Neural cell (in vitro differentiated cells): ENCODE measurements at regions not wholly inside any gene's neighbourhood (a gene's known extent, or its start where the extent isn't known, plus 50 kb on each side); places are given as distances from the start of the nearest gene placed in this dataset.

Experiments used
- EP300 ChIP-seq: fragments of 450-650 bp; conservative IDR thresholded peaks from 2 replicates; pipeline ENCODE4 v1.6.1; 2014; ENCODE audit warnings: antibody characterized with exemption, mild to moderate bottlenecking, moderate library complexity; ENCODE audit not compliant: poor library complexity, severe bottlenecking
- EZH2 ChIP-seq: fragments of 200-600, 300-800 bp; shearing (Covaris generic), sonication (generic); IDR thresholded peaks from 2 replicates; pipeline ENCODE4 v1.6.1; 2014; ENCODE audit warnings: antibody characterized with exemption, low read length, borderline replicate concordance, mild to moderate bottlenecking; ENCODE audit not compliant: insufficient read depth, poor library complexity, severe bottlenecking
- POLR2AphosphoS5 ChIP-seq: IDR thresholded peaks from 2 replicates; pipeline ENCODE4 v1.6.1; 2012
- TAF1 ChIP-seq: IDR thresholded peaks from 2 replicates; pipeline ENCODE4 v1.6.1; 2012; ENCODE audit warnings: low read depth
- TF ChIP-seq, protein P1 (sequence below): fragments of 450-650 bp; IDR thresholded peaks from 2 replicates; pipeline ENCODE4 v1.5.1; 2014; ENCODE audit warnings: antibody characterized with exemption, mild to moderate bottlenecking, moderate library complexity; ENCODE audit not compliant: poor library complexity, severe bottlenecking
- TF ChIP-seq, protein P2 (sequence below): IDR thresholded peaks from 2 replicates; pipeline ENCODE4 v1.6.1; 2012; ENCODE audit warnings: borderline replicate concordance

DNA sequence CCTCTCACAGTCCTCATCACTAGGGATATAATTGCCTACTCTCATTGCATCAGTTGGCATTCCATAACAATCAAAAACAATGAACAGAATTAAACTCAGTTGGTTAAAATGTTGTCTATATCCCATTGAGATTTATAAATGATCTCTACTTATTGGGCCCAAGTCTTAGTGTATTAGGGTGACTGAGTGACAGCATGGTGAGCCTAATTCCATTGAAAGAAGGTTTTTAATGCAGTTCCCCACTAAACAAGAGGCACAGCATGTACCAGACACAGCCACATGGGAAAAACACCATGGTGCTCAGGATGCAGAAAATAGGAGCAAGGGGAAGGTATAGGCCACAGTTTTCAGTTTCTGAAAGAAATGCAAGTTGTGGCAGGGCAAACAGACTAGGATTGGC is 208.4 kb downstream of the RFC3 start:
- TF ChIP-seq TAF1 (no peak), EP300 (no peak), POLR2AphosphoS5 (no peak), EZH2 (no peak)
- TF ChIP-seq, protein P1, sequence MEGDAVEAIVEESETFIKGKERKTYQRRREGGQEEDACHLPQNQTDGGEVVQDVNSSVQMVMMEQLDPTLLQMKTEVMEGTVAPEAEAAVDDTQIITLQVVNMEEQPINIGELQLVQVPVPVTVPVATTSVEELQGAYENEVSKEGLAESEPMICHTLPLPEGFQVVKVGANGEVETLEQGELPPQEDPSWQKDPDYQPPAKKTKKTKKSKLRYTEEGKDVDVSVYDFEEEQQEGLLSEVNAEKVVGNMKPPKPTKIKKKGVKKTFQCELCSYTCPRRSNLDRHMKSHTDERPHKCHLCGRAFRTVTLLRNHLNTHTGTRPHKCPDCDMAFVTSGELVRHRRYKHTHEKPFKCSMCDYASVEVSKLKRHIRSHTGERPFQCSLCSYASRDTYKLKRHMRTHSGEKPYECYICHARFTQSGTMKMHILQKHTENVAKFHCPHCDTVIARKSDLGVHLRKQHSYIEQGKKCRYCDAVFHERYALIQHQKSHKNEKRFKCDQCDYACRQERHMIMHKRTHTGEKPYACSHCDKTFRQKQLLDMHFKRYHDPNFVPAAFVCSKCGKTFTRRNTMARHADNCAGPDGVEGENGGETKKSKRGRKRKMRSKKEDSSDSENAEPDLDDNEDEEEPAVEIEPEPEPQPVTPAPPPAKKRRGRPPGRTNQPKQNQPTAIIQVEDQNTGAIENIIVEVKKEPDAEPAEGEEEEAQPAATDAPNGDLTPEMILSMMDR, result no peak
- TF ChIP-seq, protein P2, sequence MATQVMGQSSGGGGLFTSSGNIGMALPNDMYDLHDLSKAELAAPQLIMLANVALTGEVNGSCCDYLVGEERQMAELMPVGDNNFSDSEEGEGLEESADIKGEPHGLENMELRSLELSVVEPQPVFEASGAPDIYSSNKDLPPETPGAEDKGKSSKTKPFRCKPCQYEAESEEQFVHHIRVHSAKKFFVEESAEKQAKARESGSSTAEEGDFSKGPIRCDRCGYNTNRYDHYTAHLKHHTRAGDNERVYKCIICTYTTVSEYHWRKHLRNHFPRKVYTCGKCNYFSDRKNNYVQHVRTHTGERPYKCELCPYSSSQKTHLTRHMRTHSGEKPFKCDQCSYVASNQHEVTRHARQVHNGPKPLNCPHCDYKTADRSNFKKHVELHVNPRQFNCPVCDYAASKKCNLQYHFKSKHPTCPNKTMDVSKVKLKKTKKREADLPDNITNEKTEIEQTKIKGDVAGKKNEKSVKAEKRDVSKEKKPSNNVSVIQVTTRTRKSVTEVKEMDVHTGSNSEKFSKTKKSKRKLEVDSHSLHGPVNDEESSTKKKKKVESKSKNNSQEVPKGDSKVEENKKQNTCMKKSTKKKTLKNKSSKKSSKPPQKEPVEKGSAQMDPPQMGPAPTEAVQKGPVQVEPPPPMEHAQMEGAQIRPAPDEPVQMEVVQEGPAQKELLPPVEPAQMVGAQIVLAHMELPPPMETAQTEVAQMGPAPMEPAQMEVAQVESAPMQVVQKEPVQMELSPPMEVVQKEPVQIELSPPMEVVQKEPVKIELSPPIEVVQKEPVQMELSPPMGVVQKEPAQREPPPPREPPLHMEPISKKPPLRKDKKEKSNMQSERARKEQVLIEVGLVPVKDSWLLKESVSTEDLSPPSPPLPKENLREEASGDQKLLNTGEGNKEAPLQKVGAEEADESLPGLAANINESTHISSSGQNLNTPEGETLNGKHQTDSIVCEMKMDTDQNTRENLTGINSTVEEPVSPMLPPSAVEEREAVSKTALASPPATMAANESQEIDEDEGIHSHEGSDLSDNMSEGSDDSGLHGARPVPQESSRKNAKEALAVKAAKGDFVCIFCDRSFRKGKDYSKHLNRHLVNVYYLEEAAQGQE, result no peak
